ENCODE measurements at regions not wholly inside any gene's neighbourhood (a gene's known extent, or its start where the extent isn't known, plus 50 kb on each side); places are given as distances from the start of the nearest gene placed in this dataset.

GRCh38 chr4:125262502-125262901 lies 52.3 kb upstream of the FAT4 start:
- intact Hi-C loops (cut with micrococcal nuclease): no loop called here
- H3K4me3 ChIP-seq (replicated peaks in 1 of 2; ENCODE audit: low read depth in 1 of 2, low read length in 2 of 2): no peak overlapping the region
- no peaks in the 10 kb centered on the region for H4K20me1 ChIP-seq (ENCODE audit: insufficient read depth)
- no TSS peak for BruUV-seq (replicated peaks)
- H3K9me2 ChIP-seq (ENCODE audit: insufficient read depth): no peaks in the 10 kb centered on the region
- ChIA-PET CTCF (no interaction called here), RAD21 (ENCODE audit: low non-redundant PET in 1 of 2, low total read pairs in 2 of 2, uncharacterized antibody in 2 of 2, unreplicated experiment in 2 of 2) (no interaction called here), POLR2A (no interaction called here)
- no peak overlapping the region for H3K27ac ChIP-seq (ENCODE audit: low read depth, low read length)
- no peaks in the 10 kb centered on the region for H3K79me2 ChIP-seq (ENCODE audit: insufficient read depth, low read length)
- H3K9ac ChIP-seq (ENCODE audit: low read length): no peak overlapping the region
- H3K9me3 ChIP-seq (ENCODE audit: control insufficient read depth in 1 of 2, insufficient read depth in 1 of 2, low read depth in 1 of 2, low read length in 2 of 2): no peaks in the 10 kb centered on the region
- ATAC-seq: no peak
- no peak for DNase-seq (ENCODE audit: low read depth, low spot score)
- no peak overlapping the region for H2AFZ ChIP-seq (ENCODE audit: low read depth, low read length, poor library complexity, severe bottlenecking)
- no peak for TF ChIP-seq EZH2 (IDR thresholded peaks at IDR 0.05)
- TF ChIP-seq ELF1 (IDR thresholded peaks at IDR 0.05; ENCODE audit: borderline replicate concordance, low read depth): no peak
- no peak for TF ChIP-seq SRF (IDR thresholded peaks at IDR 0.05; ENCODE audit: low read depth)
- H3K36me3 ChIP-seq (ENCODE audit: control insufficient read depth in 1 of 2, insufficient read depth in 2 of 2, low read length in 2 of 2): no peaks in the 10 kb centered on the region
- no peaks in the 10 kb centered on the region for H3K27me3 ChIP-seq (ENCODE audit: insufficient read depth, low read length)
- H3K4me2 ChIP-seq (ENCODE audit: low read length): no peak overlapping the region
- no peaks in the 10 kb centered on the region for H3K4me1 ChIP-seq (ENCODE audit: control insufficient read depth in 1 of 2, insufficient read depth in 2 of 2, low read length in 2 of 2)

GRCh38 chr4:125262079-125262478 lies 52.7 kb upstream of the FAT4 start:
- H3K4me3 ChIP-seq (replicated peaks in 1 of 2; ENCODE audit: low read depth in 1 of 2, low read length in 2 of 2): no peak overlapping the region
- H3K9me3 ChIP-seq (ENCODE audit: control insufficient read depth in 1 of 2, insufficient read depth in 1 of 2, low read depth in 1 of 2, low read length in 2 of 2): no peaks in the 10 kb centered on the region
- no peak overlapping the region for H3K27ac ChIP-seq (ENCODE audit: low read depth, low read length)
- ATAC-seq (no peak), DNase-seq (ENCODE audit: low read depth, low spot score) (no peak)
- POLR2A ChIA-PET: no interaction called here
- no peaks in the 10 kb centered on the region for H3K79me2 ChIP-seq (ENCODE audit: insufficient read depth, low read length)
- no peaks in the 10 kb centered on the region for H4K20me1 ChIP-seq (ENCODE audit: insufficient read depth)
- H3K36me3 ChIP-seq (ENCODE audit: control insufficient read depth in 1 of 2, insufficient read depth in 2 of 2, low read length in 2 of 2): no peaks in the 10 kb centered on the region
- no peak overlapping the region for H2AFZ ChIP-seq (ENCODE audit: low read depth, low read length, poor library complexity, severe bottlenecking)
- H3K9ac ChIP-seq (ENCODE audit: low read length): no peak overlapping the region
- no peak for TF ChIP-seq ZBTB33 (IDR thresholded peaks at IDR 0.05; ENCODE audit: extremely low read depth, insufficient replicate concordance, low read length)
- TF ChIP-seq ELF1 (IDR thresholded peaks at IDR 0.05; ENCODE audit: borderline replicate concordance, low read depth): no peak
- TF ChIP-seq SP1 (IDR thresholded peaks at IDR 0.05; ENCODE audit: low read depth): no peak
- no peak for TF ChIP-seq EGR1 (IDR thresholded peaks at IDR 0.05; ENCODE audit: low read depth)
- no peak for TF ChIP-seq CEBPB (IDR thresholded peaks at IDR 0.05; ENCODE audit: low read depth)
- TF ChIP-seq SRF (IDR thresholded peaks at IDR 0.05; ENCODE audit: low read depth): no peak
- TF ChIP-seq CBX3 (IDR thresholded peaks at IDR 0.05; ENCODE audit: low read depth): no peak
- TF ChIP-seq RAD21 (IDR thresholded peaks at IDR 0.05; ENCODE audit: low read depth): no peak
- TF ChIP-seq ZFX (IDR thresholded peaks at IDR 0.05): no peak
- no peak for TF ChIP-seq POLR2A (IDR thresholded peaks at IDR 0.05; ENCODE audit: borderline replicate concordance, extremely low read depth, insufficient read depth, insufficient read length)
- TF ChIP-seq ZNF274 (IDR thresholded peaks at IDR 0.05; ENCODE audit: low read depth, low read length): no peak
- TF ChIP-seq ATF3 (IDR thresholded peaks at IDR 0.05): no peak
- no peak for TF ChIP-seq SIN3A (IDR thresholded peaks at IDR 0.05; ENCODE audit: low read depth)
- H3K4me1 ChIP-seq (ENCODE audit: control insufficient read depth in 1 of 2, insufficient read depth in 2 of 2, low read length in 2 of 2): no peaks in the 10 kb centered on the region
- BruUV-seq (replicated peaks): no TSS peak
- intact Hi-C loops (cut with micrococcal nuclease): no loop called here
- CTCF ChIA-PET: no interaction called here
- no peaks in the 10 kb centered on the region for H3K9me2 ChIP-seq (ENCODE audit: insufficient read depth)
- no peak overlapping the region for H3K4me2 ChIP-seq (ENCODE audit: low read length)
- RAD21 ChIA-PET (ENCODE audit: low non-redundant PET in 1 of 2, low total read pairs in 2 of 2, uncharacterized antibody in 2 of 2, unreplicated experiment in 2 of 2): no interaction called here
- no peaks in the 10 kb centered on the region for H3K27me3 ChIP-seq (ENCODE audit: insufficient read depth, low read length)

Measured in HCT116 (cell line).